Vagina (tissue), 2 donors: ENCODE measurements at regions not wholly inside any gene's neighbourhood (a gene's known extent, or its start where the extent isn't known, plus 50 kb on each side); places are given as distances from the start of the nearest gene placed in this dataset.

Source experiments
- DNase-seq, 2 donors: peaks; one replicate each; pipeline ENCODE4 v3.0.0-alpha.2; 2017; ENCODE audit errors: extremely low spot score in 2 of 2
- H3K27ac ChIP-seq: fragments of 200-600 bp; sonication (generic); one replicate; pipeline ENCODE4 v1.5.1; 2019
- H3K27me3 ChIP-seq: fragments of 200-600 bp; sonication (generic); one replicate; pipeline ENCODE4 v1.5.1; 2019
- H3K36me3 ChIP-seq, 2 donors: fragments of 200-600 bp; sonication (generic); one replicate each; pipeline ENCODE4 v1.5.1; 2017 to 2019
- H3K4me1 ChIP-seq: fragments of 200-600 bp; sonication (generic); one replicate; pipeline ENCODE4 v1.5.1; 2019
- H3K4me3 ChIP-seq, 2 donors: fragments of 200-600 bp; sonication (generic); 1 replicate in 1 of 2; 2 replicates in 1 of 2; pipeline ENCODE4 v1.5.1; 2016 to 2019
- H3K9me3 ChIP-seq: fragments of 200-600 bp; sonication (generic); one replicate; pipeline ENCODE4 v1.5.1; 2019
- POLR2A ChIP-seq, 2 donors: fragments of 450-650 bp; IDR thresholded peaks; one replicate each; pipeline ENCODE4 v1.6.1; 2017; ENCODE audit warnings: antibody characterized with exemption in 2 of 2, mild to moderate bottlenecking in 2 of 2, moderate library complexity in 2 of 2
- POLR2AphosphoS5 ChIP-seq, 2 donors: sonication (generic); formaldehyde crosslinking; IDR thresholded peaks; one replicate each; pipeline ENCODE4 v1.9.0; 2017; ENCODE audit warnings: antibody characterized with exemption in 2 of 2, mild to moderate bottlenecking in 2 of 2, low read depth in 1 of 2; ENCODE audit not compliant: insufficient read depth in 1 of 2
- intact Hi-C: fragments of 100-400 bp; cut with DNase I; formaldehyde crosslinking; loops from one replicate; pipeline ENCODE4 v1.15.1; 2023
- TF ChIP-seq, protein P1 (sequence below), 3 experiments: fragments of 450-650 bp in 2 of 3; fragments of 200-600 bp in 1 of 3; sonication (generic) in 1 of 3; IDR thresholded peaks; one replicate each; pipeline ENCODE4 v1.5.1; 2017 to 2019; ENCODE audit warnings: antibody characterized with exemption in 3 of 3, mild to moderate bottlenecking in 2 of 3, moderate library complexity in 2 of 3

DNA sequence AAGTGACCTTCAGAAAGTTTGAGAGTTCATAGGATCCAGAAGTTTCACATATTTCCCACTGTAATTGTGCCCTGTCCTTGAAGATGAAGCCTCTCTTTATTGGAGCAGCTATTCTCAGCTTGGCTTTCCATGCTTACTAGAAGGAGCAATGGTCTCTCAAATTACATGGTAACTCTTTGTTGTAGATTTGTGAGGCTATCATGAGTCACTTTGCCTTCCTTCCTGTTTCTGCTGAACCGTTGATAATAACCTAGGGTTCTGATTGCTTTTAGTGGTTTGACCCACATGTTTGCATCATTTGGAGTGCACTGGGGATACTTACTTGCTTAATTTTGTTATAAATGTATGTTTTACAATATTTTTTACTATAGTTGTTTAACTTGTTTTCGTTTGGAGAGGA, 772.9 kb upstream of the SLITRK6 start:
- DNase-seq = no peak
- Histone ChIP-seq H3K4me1 (no peaks in the 10 kb centered on the region), H3K4me3 (no peak overlapping the region), H3K27me3 (no peaks in the 10 kb centered on the region), H3K36me3 (no peaks in the 10 kb centered on the region), H3K27ac (no peak overlapping the region), H3K9me3 (no peaks in the 10 kb centered on the region)
- intact Hi-C loops = no loop called here
- no peak for TF ChIP-seq POLR2A (IDR thresholded peaks at IDR 0.05)
- TF ChIP-seq POLR2AphosphoS5 (IDR thresholded peaks at IDR 0.05; ENCODE audit: insufficient read depth in 1 of 2, low read depth in 1 of 2) = no peak
- TF ChIP-seq, protein P1, sequence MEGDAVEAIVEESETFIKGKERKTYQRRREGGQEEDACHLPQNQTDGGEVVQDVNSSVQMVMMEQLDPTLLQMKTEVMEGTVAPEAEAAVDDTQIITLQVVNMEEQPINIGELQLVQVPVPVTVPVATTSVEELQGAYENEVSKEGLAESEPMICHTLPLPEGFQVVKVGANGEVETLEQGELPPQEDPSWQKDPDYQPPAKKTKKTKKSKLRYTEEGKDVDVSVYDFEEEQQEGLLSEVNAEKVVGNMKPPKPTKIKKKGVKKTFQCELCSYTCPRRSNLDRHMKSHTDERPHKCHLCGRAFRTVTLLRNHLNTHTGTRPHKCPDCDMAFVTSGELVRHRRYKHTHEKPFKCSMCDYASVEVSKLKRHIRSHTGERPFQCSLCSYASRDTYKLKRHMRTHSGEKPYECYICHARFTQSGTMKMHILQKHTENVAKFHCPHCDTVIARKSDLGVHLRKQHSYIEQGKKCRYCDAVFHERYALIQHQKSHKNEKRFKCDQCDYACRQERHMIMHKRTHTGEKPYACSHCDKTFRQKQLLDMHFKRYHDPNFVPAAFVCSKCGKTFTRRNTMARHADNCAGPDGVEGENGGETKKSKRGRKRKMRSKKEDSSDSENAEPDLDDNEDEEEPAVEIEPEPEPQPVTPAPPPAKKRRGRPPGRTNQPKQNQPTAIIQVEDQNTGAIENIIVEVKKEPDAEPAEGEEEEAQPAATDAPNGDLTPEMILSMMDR (IDR thresholded peaks at IDR 0.05) = no peak

DNA sequence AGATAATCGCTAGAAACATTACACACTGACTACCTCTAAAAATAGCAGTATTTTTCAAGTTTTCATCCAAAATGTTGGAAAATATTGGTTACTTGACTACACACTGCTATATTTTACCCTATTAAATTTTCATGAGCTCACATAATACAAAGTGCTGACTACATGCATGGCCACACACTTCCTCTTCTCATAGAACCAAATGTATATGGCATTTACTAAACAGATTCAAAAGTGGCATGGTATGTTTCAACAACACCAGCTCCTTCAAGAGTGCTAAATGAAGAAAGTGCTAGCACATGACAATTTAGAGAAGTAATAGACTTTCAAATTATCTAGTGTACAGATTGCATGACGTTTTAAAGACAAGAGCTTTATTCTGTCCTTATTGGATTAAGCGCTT, 780.4 kb upstream of the SLITRK6 start:
- Histone ChIP-seq H3K4me3 (no peak overlapping the region), H3K9me3 (no peaks in the 10 kb centered on the region), H3K36me3 (no peaks in the 10 kb centered on the region), H3K27me3 (no peaks in the 10 kb centered on the region), H3K4me1 (no peaks in the 10 kb centered on the region), H3K27ac (no peak overlapping the region)
- intact Hi-C loops = no loop called here
- DNase-seq = no peak
- TF ChIP-seq POLR2AphosphoS5 (IDR thresholded peaks at IDR 0.05; ENCODE audit: insufficient read depth in 1 of 2, low read depth in 1 of 2) (no peak), POLR2A (IDR thresholded peaks at IDR 0.05) (no peak)
- TF ChIP-seq, protein P1 (IDR thresholded peaks at IDR 0.05) = no peak

DNA sequence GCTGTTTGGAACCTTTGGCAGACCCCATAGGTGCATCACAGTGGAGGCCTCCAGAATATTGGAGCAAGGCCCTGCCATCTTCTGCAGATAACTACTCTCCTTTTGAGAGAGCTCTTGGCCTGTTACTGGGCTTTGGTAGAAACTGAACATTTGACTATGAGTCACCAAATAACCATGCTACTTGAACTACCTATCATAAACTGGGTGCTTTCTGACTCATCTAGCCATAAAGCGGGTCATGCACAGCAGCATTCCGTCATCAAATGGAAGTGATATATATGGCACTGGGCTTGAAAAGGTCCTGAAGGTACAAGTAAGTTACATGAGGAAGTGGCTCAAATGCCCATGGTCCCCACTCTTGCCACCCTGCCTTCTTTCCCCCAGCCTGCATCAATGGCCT, 782.5 kb upstream of the SLITRK6 start:
- intact Hi-C loops = no loop called here
- no peak for DNase-seq
- TF ChIP-seq POLR2A (IDR thresholded peaks at IDR 0.05) = no peak

DNA sequence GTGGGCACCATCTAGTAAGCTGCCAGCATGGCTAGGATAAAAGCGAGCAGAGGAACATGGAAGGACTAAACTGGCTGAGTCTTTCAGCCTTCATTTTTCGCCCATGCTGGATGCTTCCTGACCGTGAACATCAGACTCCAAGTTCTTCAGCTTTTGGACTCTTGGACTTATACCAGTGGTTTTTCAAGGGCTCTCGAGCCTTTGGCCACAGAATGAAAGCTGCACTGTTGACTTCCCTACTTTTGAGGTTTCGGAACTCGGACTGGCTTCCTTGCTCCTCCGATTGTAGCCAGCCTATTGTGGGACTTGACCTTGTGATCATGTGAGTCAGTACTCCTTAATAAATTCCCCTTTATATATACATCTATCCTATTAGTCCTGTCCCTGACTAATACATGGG, 785.1 kb upstream of the SLITRK6 start:
- no peak overlapping the region for H3K27ac ChIP-seq
- no peaks in the 10 kb centered on the region for H3K36me3 ChIP-seq
- DNase-seq = no peak
- TF ChIP-seq POLR2A (IDR thresholded peaks at IDR 0.05) (no peak), POLR2AphosphoS5 (IDR thresholded peaks at IDR 0.05; ENCODE audit: insufficient read depth in 1 of 2, low read depth in 1 of 2) (no peak)
- TF ChIP-seq, protein P1 (IDR thresholded peaks at IDR 0.05) = no peak
- H3K4me3 ChIP-seq = no peak overlapping the region
- no peaks in the 10 kb centered on the region for H3K27me3 ChIP-seq
- no peaks in the 10 kb centered on the region for H3K9me3 ChIP-seq
- H3K4me1 ChIP-seq = no peaks in the 10 kb centered on the region
- intact Hi-C loops = no loop called here

More for the DNA sequence above, 782.5 kb upstream of the SLITRK6 start:
- no peaks in the 10 kb centered on the region for H3K36me3 ChIP-seq
- no peaks in the 10 kb centered on the region for H3K9me3 ChIP-seq
- H3K27me3 ChIP-seq = no peaks in the 10 kb centered on the region
- no peak overlapping the region for H3K4me3 ChIP-seq
- H3K27ac ChIP-seq = no peak overlapping the region
- no peaks in the 10 kb centered on the region for H3K4me1 ChIP-seq

DNA sequence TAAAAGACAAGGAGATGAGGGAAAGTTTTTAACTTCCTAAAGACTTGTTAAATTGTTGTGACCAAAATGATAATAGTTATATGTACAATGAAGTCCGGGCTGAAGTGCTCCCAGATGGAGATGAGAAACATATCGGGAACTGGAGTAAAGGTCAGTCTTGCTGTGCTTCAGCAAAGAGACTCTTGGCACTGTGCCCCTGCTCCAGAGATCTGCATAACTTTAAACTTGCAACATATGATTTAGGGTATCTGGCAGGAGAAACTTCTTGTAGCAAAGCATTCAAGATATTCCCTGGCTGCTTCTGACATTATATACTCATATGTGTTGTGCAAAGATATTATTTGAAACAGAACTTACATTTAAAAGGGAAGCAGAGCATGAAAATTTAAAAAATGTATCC, 786.6 kb upstream of the SLITRK6 start:
- no peaks in the 10 kb centered on the region for H3K36me3 ChIP-seq
- H3K27ac ChIP-seq = no peak overlapping the region
- H3K4me1 ChIP-seq = no peaks in the 10 kb centered on the region
- intact Hi-C loops = no loop called here
- no peak overlapping the region for H3K4me3 ChIP-seq
- no peaks in the 10 kb centered on the region for H3K9me3 ChIP-seq
- H3K27me3 ChIP-seq = no peaks in the 10 kb centered on the region
- TF ChIP-seq, protein P1 (IDR thresholded peaks at IDR 0.05) = no peak
- TF ChIP-seq POLR2A (IDR thresholded peaks at IDR 0.05) = no peak
- no peak for TF ChIP-seq POLR2AphosphoS5 (IDR thresholded peaks at IDR 0.05; ENCODE audit: insufficient read depth in 1 of 2, low read depth in 1 of 2)
- DNase-seq = no peak

DNA sequence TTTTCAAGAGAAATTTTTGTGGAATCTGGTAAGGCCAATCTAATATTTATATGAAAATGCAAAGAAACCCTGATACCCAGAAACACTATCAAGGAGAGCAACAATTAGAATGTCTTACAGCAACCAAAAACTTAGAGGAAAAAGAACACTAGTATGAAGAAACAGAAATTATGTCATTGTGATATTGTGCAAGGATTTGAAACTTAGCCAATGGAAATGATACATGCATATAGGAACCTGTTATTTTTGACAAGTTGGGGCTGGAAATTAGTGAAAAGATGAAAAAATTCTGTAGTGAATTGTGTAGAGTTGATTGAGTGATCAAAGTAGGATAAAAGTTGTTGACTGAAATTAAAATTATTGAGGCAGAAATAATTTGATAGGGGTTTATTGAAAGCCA, 792.6 kb upstream of the SLITRK6 start:
- no peak overlapping the region for H3K27ac ChIP-seq
- intact Hi-C loops = no loop called here
- no peak for DNase-seq
- no peaks in the 10 kb centered on the region for H3K27me3 ChIP-seq
- H3K4me3 ChIP-seq = no peak overlapping the region
- no peaks in the 10 kb centered on the region for H3K9me3 ChIP-seq
- no peaks in the 10 kb centered on the region for H3K4me1 ChIP-seq
- TF ChIP-seq POLR2AphosphoS5 (IDR thresholded peaks at IDR 0.05; ENCODE audit: insufficient read depth in 1 of 2, low read depth in 1 of 2) = no peak
- TF ChIP-seq, protein P1 (IDR thresholded peaks at IDR 0.05) = no peak
- TF ChIP-seq POLR2A (IDR thresholded peaks at IDR 0.05) = no peak
- H3K36me3 ChIP-seq = no peaks in the 10 kb centered on the region
